ENCODE measurements at regions not wholly inside any gene's neighbourhood (a gene's known extent, or its start where the extent isn't known, plus 50 kb on each side); places are given as distances from the start of the nearest gene placed in this dataset.

GRCh38 chr20:22465622-22466446, 118.5 kb downstream of the FOXA2 start:
- no peak for DNase-seq
- intact Hi-C loops (cut with DNase I), result no loop called here
- Histone ChIP-seq H3K27me3 (no peaks in the 10 kb centered on the region), H3K36me3 (replicated peaks in 1 of 2) (no peaks in the 10 kb centered on the region), H3K9me3 (replicated peaks in 1 of 3) (no peaks in the 10 kb centered on the region), H3K27ac (no peak overlapping the region), H3K4me3 (no peak overlapping the region), H3K4me1 (replicated peaks in 1 of 2) (no peaks in the 10 kb centered on the region)
- WGBS, 4 donors, result 62 to 70% (median 66%) methylated on average over 5 of the region's 5 CpGs
- no peak for TF ChIP-seq POLR2A (IDR thresholded peaks at IDR 0.05)
- no peak for TF ChIP-seq CTCF (IDR thresholded peaks at IDR 0.05)

GRCh38 chr20:22464312-22465003, 119.9 kb downstream of the FOXA2 start:
- intact Hi-C loops (cut with DNase I), result no loop called here
- no peak overlapping the region for H3K27ac ChIP-seq
- WGBS, 4 donors, result 84 to 98% (median 89%) methylated on average over 4 to 5 of the region's 5 CpGs
- no peak for TF ChIP-seq POLR2A (IDR thresholded peaks at IDR 0.05)
- TF ChIP-seq CTCF (IDR thresholded peaks at IDR 0.05), result no peak
- no peaks in the 10 kb centered on the region for H3K36me3 ChIP-seq (replicated peaks in 1 of 2)
- DNase-seq, result no peak
- no peak overlapping the region for H3K4me3 ChIP-seq
- no peaks in the 10 kb centered on the region for H3K4me1 ChIP-seq (replicated peaks in 1 of 2)
- no peaks in the 10 kb centered on the region for H3K9me3 ChIP-seq (replicated peaks in 1 of 3)
- no peaks in the 10 kb centered on the region for H3K27me3 ChIP-seq

GRCh38 chr20:22462975-22463914, 121.1 kb downstream of the FOXA2 start:
- 55 to 64% (median 60%) methylated on average over 10 to 11 of the region's 11 CpGs for WGBS, 4 donors

More at GRCh38 chr20:22462975-22463914, 121.1 kb downstream of the FOXA2 start:
- DNase-seq, result no peak
- TF ChIP-seq POLR2A (IDR thresholded peaks at IDR 0.05) (no peak), CTCF (IDR thresholded peaks at IDR 0.05) (no peak)
- no peaks in the 10 kb centered on the region for H3K4me1 ChIP-seq (replicated peaks in 1 of 2)
- H3K4me3 ChIP-seq, result no peak overlapping the region
- no peaks in the 10 kb centered on the region for H3K9me3 ChIP-seq (replicated peaks in 1 of 3)
- H3K27me3 ChIP-seq, result no peaks in the 10 kb centered on the region
- intact Hi-C loops (cut with DNase I), result no loop called here
- H3K36me3 ChIP-seq (replicated peaks in 1 of 2), result no peaks in the 10 kb centered on the region
- H3K27ac ChIP-seq, result no peak overlapping the region
